GM21529 (cell line): ENCODE measurements at regions not wholly inside any gene's neighbourhood (a gene's known extent, or its start where the extent isn't known, plus 50 kb on each side); places are given as distances from the start of the nearest gene placed in this dataset.
"Not testable (repeated sequence)": the region's sequence is repeated elsewhere in the genome, so short reads cannot be mapped to it uniquely, and the experiment has no call there.

Experiments used
- ATAC-seq: cut with Tn5 transposase; IDR thresholded peaks from one replicate; pipeline ENCODE4 v1.9.1; 2021; ENCODE audit not compliant: unreplicated experiment

DNA sequence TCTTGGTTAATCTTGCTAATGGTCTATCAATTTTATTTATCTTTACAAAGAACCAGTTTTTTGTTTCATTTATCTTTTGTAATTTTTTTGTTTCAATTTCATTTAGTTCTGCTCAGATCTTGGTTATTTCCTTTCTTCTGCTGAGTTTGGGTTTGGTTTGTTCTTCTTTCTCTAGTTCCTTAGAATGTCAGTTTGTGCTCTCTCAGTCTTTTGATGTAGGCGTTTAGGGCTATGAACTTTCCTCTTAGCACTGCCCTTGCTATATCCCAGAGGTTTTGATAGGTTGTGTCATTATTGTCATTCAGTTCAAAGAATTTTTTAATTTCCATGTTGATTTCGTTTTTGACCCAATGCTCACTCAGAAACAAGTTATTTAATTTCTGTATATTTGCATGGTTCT, 97.1 kb upstream of the CHST15 start:
- ATAC-seq: not testable (repeated sequence)

DNA sequence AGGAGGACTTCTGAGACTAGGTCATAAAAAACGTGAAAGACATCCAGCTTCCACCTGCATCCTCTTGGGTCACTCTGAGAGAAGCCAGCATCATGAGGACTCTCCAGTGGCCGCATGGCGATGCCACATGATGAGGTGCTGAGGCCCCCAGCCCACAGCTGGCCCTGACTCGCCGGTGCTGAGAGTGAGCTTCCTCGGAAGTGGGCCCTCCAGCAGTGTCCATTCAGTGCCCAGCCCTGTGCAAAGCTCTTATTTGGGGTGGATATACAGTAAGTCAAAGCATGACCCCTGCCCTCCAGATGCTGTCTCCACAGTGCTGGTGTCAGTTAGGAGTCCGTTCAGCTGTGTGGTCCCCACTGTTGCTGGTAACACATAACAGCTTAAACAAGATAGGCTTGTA, 93.6 kb upstream of the CHST15 start:
- ATAC-seq: no peak

GRCh38 chr10:124185084-124185483, 91.7 kb upstream of the CHST15 start:
- ATAC-seq: no peak

DNA sequence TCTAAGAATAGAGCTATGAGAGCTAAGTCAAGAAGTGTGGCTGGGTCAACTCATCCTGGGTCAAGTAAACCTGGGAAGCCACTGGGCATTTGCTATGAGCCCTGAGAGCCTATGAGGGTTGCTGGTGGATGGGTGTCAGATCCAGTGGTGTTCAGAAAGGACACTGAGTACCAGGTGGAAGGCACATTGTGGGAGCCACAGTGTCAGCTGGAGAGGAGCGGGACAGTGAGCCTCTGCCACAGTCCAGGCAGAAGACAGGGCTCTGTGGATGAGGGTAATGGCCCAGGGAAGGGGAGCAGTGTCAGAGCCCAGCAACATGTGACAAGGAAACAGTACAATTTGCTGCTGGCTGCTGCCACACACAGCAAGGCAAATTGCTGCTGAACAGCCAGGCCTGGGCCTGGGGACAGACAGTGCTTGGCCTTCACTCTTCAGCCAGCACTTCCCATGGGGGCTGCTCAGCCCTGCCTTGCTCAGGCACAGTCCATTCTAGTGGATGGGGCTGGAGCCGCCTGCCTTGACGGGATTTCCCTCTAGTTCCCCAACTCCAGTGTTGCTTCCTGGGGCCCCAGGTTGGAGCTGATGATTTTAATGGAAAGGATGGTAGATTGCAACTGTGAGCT, 90.9 kb upstream of the CHST15 start:
- no peak for ATAC-seq

- ATAC-seq: no peak
These were observed 90.2 kb upstream of the CHST15 start for GRCh38 chr10:124183617-124184016.

GRCh38 chr10:124182088-124182541, 88.7 kb upstream of the CHST15 start:
- no peak for ATAC-seq

DNA sequence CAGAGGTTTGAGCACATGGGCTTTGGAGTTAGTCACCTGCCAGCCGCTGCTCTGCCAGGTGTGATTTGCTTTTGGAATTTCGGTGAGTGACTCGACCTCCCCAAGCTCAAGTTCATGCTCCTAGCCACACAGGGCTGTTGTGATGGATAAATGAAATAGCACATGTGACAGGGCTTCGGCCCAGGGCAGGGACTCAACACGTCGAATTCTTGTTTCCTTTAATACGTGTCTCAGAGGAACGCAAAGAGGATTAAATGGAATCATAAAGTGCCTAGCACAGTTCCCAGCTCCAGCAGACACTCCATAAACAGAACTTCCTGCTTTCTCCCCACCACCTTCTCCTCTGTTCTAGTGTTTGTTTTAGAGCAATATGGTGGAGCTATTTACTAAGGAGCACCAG, 88.3 kb upstream of the CHST15 start:
- no peak for ATAC-seq

DNA sequence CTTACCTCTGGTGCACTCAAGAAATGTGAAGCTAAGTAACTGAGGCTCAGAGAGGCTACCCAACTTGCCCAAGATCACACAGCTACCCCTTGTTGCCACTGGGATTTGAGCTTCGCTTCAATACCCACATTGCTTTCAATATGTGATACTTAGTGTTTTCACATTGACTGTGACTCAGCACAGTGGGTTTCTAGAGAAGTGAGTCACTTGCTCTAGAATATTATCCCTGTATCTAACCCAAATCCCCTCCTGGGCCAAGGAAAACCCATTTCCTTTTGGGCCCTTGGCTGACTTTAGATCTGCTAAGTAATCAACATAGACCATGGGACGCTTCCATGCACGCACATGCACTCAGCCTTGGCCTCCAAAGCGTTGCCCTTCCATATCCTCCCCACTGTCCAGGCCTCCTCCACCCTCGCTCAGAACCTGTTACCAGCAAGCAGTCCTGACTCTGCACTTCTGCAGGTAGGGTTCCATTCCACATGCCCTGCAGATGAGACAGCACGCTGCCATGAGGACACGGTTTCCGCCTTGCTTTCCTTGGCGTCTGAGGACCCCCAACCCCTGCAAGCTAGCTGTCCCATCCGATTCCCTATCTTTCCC, 87.7 kb upstream of the CHST15 start:
- no peak for ATAC-seq

- no peak for ATAC-seq
These were observed 86.8 kb upstream of the CHST15 start for GRCh38 chr10:124180044-124180745.

DNA sequence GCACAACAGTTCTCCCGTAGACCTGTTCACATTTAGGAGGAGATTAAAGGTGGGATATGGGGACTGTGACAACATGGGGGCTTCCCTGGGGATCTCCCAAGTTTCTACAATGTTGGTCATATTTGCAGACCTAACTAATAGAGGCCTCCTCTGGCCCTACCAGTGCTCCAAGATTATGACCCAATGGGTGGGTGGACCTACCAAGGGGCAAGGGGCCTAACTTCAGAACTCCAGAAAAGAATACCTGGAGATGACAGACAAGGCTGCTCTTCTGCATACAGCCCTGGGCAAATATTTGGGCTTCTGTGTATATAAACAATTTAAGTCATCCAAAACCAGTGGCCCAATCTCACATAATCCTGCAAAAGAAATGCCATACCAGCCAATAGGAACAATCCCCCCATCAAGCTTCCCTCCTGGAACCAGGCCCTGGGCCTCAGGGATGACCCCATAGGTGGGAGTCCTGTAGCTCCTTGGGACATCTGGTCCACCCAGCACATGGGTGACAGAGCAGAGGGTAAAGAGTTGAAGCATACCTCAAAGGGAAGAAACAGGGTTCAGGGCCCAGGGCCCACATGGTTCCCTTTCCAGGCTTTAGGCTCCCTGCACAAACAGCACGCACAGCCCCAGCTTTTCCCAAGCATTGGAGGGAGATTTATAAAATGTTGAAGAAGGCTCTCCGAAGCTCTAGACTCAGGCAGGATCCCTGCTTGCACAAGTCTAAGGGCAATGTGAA, 86.1 kb upstream of the CHST15 start:
- ATAC-seq: no peak

DNA sequence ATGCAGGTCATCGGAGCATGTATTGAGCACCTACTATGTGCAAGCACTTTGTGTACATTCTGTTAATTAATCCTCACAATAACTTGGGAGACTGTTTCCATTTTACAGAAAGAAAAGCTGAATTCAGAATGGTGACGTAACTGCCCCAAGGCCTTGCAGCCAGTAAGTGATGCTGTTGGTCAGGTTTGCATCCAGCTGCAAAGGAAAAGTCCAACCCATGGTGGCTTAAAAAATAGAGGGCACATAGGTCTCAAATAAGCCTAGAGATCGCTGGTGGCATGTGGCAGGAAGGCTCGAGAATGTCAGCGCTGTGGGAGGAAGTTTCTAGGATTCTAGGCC, 83.8 kb upstream of the CHST15 start:
- no peak for ATAC-seq

DNA sequence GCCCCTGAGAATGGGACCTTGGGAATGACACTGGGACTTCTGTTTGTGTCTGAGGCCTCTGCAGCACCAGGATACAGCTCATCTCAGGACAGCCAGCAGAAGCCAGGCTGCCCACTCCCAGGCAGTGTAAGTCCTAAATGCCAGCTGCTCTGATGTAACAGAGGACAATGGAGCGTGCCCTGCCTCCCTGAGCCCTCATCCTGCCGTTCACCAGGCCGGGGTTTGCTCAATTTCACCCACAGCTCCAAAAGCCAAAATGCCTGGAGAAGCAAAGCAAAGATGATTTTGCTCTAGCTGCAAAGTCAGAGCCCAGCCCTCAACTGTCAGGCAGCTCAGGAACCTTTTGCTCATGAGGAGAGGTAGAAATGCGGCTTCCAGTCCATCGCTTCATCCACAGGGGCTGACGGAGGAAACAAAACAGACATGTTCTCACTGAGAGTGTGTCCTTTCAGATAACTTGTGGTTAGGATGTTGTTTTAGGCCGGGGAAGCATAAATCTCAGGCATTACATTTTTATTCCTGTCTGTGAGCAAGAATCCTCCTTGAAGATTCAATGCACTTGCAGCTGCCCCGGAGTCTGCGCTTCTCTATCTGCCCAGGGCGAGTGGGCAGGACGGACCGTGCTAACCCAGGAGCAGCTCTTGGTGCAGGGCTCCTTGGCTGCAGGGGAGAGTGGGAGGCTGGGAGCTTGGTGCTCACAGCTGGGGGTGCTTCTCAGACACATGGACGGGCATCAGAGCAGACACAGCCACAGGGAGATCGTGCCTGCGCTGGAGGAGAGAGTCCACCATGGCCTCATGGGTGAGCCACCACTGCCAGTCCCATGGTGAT, 83.2 kb upstream of the CHST15 start:
- no peak for ATAC-seq

DNA sequence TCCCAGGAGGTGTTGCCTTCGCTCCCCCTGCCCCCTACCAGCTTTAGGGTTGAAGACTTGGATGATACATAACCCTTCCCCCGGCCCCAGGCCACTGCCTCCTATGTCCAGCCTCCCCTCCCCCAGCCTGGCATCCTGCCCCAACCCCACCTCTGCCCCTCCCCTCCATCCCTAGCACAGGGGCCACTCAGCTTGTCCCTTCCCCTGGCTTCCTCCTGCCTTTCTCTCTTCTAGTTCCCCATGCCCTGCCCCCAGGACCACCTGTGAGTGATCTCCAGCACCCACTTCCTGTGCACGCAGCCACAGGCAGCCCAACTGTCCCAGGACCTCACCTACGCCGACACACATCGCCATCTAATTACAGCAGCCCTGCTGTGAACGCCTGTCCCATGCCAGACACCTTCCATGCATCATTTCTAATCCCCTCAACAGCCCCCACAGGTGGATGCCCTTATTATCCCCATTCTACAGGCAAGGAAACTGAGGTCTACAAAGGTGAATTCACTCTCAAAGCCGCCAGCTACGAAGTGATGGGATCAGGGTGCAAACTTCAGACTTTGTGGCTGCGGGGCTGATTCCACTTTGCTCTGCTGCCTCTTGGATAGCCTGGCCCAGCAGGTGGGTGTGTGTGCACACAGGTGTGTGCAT, 82.4 kb upstream of the CHST15 start:
- no peak for ATAC-seq

GRCh38 chr10:124174673-124175645, 81.6 kb upstream of the CHST15 start:
- ATAC-seq: no peak

GRCh38 chr10:124174071-124174566, 80.7 kb upstream of the CHST15 start:
- no peak for ATAC-seq

GRCh38 chr10:124173298-124173900, 80.0 kb upstream of the CHST15 start:
- no peak for ATAC-seq

DNA sequence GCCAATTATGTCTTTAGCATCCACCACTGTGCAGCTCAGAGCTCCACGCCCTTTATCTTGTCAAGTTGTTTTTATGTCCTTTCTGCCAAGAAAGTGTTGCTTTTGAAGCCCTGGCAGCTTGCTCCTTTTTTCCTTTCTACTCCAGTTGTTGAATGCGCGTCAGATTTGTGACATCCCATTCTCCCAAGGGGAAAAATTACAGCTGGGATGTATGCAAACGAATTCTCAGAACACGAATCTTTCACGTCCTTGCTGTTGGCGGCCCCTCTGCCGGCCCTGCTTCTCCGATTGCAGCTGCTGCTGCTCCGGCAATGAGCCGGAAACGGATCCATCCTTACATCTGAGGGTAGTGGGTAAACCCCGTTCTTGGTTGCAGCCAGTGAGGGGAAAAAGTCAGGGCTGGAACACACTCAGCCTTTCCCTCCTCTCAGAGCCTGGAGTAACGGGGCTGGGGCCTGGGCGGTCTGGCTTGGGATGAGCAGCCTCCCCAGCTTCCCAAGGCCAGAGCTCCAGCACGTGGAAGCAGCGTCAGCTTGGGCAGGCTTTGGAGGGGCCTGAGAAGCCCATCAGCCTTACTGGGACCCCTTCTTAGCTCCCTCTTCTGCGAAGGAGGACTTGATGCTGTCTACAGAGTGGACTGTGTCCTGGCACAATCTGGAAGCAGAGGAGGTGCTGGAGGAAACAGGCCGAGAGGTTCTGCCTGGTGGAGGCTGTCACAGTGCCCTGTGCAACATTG, 79.0 kb upstream of the CHST15 start:
- ATAC-seq: no peak

- ATAC-seq: no peak
These were observed 78.2 kb upstream of the CHST15 start for GRCh38 chr10:124171561-124171960.
